ENCODE measurements at regions not wholly inside any gene's neighbourhood (a gene's known extent, or its start where the extent isn't known, plus 50 kb on each side); places are given as distances from the start of the nearest gene placed in this dataset.

- TF ChIP-seq REST (IDR thresholded peaks at IDR 0.05; ENCODE audit: low read depth, low read length) = no peak
These were observed 174.7 kb upstream of the GRB10 start (continued) for GRCh38 chr7:50957431-50957830.

- Histone ChIP-seq H3K4me1 (ENCODE audit: control insufficient read depth in 1 of 2, insufficient read depth in 2 of 2, low read depth in 1 of 2, low read length in 1 of 2) (no peaks in the 10 kb centered on the region), H3K9ac (no peak overlapping the region), H2AFZ (ENCODE audit: low read depth) (no peak overlapping the region), H3K4me2 (no peak overlapping the region), H3K27me3 (ENCODE audit: insufficient read depth) (peaks cover 27% of the 10 kb centered on the region), H3F3A (replicated peaks; ENCODE audit: insufficient read depth) (no peaks in the 10 kb centered on the region), H3K9me3 (no peaks in the 10 kb centered on the region), H3K4me3 (ENCODE audit: low read depth in 2 of 2, low read length in 1 of 2) (no peak overlapping the region), H3K36me3 (replicated peaks in 1 of 2; ENCODE audit: control insufficient read depth in 1 of 2, insufficient read depth in 2 of 2, low read length in 1 of 2) (no peaks in the 10 kb centered on the region), H3K79me2 (ENCODE audit: insufficient read depth) (no peaks in the 10 kb centered on the region), H3K27ac (ENCODE audit: low read depth in 2 of 2, low read length in 1 of 2) (no peak overlapping the region), H3K9me2 (no peaks in the 10 kb centered on the region), H4K20me1 (ENCODE audit: insufficient read depth) (no peaks in the 10 kb centered on the region)
- TF ChIP-seq EZH2phosphoT487 (IDR thresholded peaks at IDR 0.05; ENCODE audit: borderline replicate concordance, low read depth) (no peak), RXRA (IDR thresholded peaks at IDR 0.05; ENCODE audit: borderline replicate concordance, low read depth) (no peak), NRF1 (IDR thresholded peaks at IDR 0.05; ENCODE audit: low read depth, low read length) (no peak), RFX5 (IDR thresholded peaks at IDR 0.05; ENCODE audit: low read length) (no peak), SIN3A (IDR thresholded peaks at IDR 0.05; ENCODE audit: borderline replicate concordance, low read depth, low read length) (no peak), MAX (IDR thresholded peaks at IDR 0.05; ENCODE audit: low read depth) (no peak), FOXM1 (IDR thresholded peaks at IDR 0.05; ENCODE audit: low read depth) (no peak), PBX3 (IDR thresholded peaks at IDR 0.05) (no peak), MEF2A (IDR thresholded peaks at IDR 0.05; ENCODE audit: borderline replicate concordance, low read depth) (no peak), GATA2 (CRISPR knock-in tag; IDR thresholded peaks at IDR 0.05) (no peak), CTCF (IDR thresholded peaks at IDR 0.05) (no peak), RAD21 (IDR thresholded peaks at IDR 0.05; ENCODE audit: low read length) (no peak), USF1 (IDR thresholded peaks at IDR 0.05; ENCODE audit: borderline replicate concordance, low read depth) (no peak), ZBTB33 (IDR thresholded peaks at IDR 0.05; ENCODE audit: borderline replicate concordance, low read depth) (no peak)
- DNase-seq = no peak
- ChIA-PET CTCF (no interaction called here), POLR2A (no interaction called here)
- WGBS (ENCODE audit: low lambda C conversion rate) = 48% methylated on average over 8 of the region's 8 CpGs
These were observed 173.9 kb upstream of the GRB10 start for GRCh38 chr7:50956522-50957155.

Data from SK-N-SH (cell line).